WERI-Rb-1 (cell line): ENCODE measurements at regions not wholly inside any gene's neighbourhood (a gene's known extent, or its start where the extent isn't known, plus 50 kb on each side); places are given as distances from the start of the nearest gene placed in this dataset.

Experiments
- DNase-seq: peaks from one replicate; pipeline ENCODE4 v3.0.0-alpha.2; 2020
- H3K27ac ChIP-seq: fragments of 250-450 bp; sonication (Bioruptor Pico); 2 replicates; pipeline ENCODE4 v1.5.1; 2020; ENCODE audit warnings: mild to moderate bottlenecking, moderate library complexity
- H3K27me3 ChIP-seq: fragments of 250-450 bp; sonication (Bioruptor Pico); 2 replicates; pipeline ENCODE4 v1.5.1; 2021; ENCODE audit warnings: mild to moderate bottlenecking, low read depth, moderate library complexity; ENCODE audit not compliant: insufficient read depth, severe bottlenecking
- H3K36me3 ChIP-seq: fragments of 250-450 bp; sonication (Bioruptor Pico); 2 replicates; pipeline ENCODE4 v1.5.1; 2020; ENCODE audit warnings: mild to moderate bottlenecking, moderate library complexity
- H3K4me3 ChIP-seq: 2 replicates; pipeline ENCODE4 v1.5.1; 2011; ENCODE audit warnings: low read depth, mild to moderate bottlenecking, control low read depth, low read length
- H3K9me3 ChIP-seq: fragments of 250-450 bp; sonication (Bioruptor Pico); 2 replicates; pipeline ENCODE4 v1.5.1; 2021; ENCODE audit warnings: mild to moderate bottlenecking, moderate library complexity; ENCODE audit not compliant: severe bottlenecking
- TF ChIP-seq, protein P1 (sequence below): IDR thresholded peaks from 2 replicates; pipeline ENCODE4 v1.5.1; 2011; ENCODE audit warnings: low read depth, mild to moderate bottlenecking, control low read depth, inconsistent platforms, low read length

DNA sequence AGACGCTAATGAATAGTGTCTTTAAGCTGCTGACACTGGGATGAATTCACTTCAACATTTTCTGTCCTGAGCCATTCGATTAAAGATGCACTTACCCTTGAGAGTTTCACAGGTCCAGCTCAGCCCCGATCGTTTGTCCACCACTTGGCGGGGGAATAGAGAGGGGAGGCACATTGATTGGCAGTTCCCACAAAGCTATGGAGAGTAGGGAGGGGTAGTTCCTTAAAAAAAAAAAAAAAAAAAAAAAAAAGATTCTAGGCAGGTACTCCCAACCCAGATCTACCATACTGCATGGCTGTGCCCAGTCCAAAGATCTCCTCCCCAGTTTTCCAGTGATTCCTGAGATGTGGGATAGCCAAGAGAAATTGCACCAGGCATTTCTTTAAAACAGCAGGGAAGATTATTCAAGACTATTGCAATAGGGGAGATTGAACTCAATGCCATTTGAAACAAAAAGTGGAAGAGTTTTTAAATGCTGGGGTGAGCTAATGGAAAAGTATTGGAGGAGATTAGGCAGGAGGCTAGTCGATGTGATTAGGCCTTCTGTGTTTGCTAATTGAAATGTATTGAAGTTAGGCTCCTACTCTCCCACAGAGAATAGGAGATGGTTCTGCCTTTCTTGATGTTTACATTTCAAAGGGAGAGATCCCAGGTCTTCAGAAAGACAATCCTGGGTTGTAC, 2217.4 kb upstream of the WWC1 start:
- Histone ChIP-seq H3K9me3 (no peaks in the 10 kb centered on the region), H3K4me3 (no peak overlapping the region), H3K36me3 (no peaks in the 10 kb centered on the region), H3K27me3 (no peaks in the 10 kb centered on the region), H3K27ac (no peak overlapping the region)
- DNase-seq: no peak
- TF ChIP-seq, protein P1, sequence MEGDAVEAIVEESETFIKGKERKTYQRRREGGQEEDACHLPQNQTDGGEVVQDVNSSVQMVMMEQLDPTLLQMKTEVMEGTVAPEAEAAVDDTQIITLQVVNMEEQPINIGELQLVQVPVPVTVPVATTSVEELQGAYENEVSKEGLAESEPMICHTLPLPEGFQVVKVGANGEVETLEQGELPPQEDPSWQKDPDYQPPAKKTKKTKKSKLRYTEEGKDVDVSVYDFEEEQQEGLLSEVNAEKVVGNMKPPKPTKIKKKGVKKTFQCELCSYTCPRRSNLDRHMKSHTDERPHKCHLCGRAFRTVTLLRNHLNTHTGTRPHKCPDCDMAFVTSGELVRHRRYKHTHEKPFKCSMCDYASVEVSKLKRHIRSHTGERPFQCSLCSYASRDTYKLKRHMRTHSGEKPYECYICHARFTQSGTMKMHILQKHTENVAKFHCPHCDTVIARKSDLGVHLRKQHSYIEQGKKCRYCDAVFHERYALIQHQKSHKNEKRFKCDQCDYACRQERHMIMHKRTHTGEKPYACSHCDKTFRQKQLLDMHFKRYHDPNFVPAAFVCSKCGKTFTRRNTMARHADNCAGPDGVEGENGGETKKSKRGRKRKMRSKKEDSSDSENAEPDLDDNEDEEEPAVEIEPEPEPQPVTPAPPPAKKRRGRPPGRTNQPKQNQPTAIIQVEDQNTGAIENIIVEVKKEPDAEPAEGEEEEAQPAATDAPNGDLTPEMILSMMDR: no peak

DNA sequence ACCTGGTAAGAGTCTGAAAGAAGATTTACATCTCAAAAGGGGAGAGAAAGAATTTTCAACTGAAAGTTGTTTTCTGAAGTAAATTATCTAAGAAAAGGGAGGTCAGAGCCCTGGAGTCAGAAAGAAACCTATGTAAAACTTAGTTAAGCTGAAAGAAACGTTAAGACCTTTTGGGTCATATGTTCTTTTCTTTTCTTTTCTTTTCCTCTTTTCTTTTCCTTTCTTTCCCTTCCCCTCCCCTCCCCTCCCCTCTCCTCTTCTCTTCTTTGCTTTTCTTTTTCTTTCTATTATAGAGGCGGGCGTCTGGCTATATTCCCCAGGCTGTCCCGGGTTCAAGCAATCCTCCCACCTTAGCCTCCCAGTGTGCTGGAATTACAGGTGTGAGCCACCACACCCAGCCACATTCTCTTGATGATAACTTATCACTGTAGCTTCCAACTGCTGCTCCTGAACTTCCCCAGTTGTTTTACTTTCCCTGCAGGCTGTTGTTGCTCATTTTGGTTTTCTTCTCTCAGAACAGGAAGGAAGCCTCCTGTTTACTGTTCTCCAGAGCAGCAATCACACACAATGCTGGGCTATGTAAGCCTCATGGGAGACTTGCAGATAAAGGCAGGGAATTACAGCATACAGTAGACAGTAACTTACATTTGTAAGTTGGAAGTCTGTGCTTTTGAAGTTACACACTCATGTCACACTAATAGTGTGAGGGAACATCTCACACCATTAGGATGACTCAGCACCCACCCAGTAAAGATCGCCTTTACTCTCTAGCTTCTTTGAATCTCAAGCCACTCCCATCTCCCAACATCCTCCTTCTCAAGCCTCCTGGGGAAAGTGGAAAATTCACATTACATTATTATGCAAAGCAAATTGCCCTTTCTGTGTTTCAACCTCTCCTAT, 2216.6 kb upstream of the WWC1 start:
- no peak overlapping the region for H3K4me3 ChIP-seq
- H3K27me3 ChIP-seq: no peaks in the 10 kb centered on the region
- TF ChIP-seq, protein P1: no peak
- H3K36me3 ChIP-seq: no peaks in the 10 kb centered on the region
- no peaks in the 10 kb centered on the region for H3K9me3 ChIP-seq
- no peak for DNase-seq
- no peak overlapping the region for H3K27ac ChIP-seq

DNA sequence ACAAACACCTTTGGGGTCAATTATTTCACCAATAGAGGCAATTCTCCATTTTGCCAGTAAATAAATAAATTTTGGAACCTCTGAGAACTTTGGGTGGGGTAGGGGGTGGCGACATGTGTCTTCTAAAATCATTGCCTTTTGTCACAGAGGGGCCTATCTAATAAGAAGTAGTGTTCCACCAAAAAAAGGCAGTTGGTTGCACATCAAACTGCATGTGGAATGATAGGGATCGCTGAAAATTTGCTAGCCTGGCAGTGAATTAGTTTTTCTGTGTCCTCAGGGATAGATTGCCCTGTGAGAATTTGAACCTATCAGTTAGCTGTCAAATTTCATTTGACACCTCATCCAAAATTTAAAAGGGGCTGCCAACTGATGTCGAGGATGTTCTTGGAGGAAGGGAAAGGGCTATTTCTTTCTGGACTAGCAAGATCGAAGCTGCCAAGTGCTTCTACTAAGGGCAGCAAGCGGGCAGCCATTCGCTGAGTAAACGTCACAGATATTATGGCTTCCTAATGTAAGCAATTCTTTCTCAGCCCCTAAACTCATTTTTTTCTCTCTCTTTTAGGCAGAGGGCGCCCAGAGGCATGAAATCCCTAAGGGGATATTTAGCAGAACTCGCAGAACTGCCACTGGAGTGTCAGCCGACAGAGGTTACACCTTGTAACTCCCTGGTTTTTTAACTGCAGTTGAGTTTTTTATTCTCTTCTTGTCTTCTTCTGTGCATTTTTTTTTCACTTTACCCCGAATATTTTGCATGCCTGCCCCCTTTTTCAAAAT, 2208.1 kb upstream of the WWC1 start:
- Histone ChIP-seq H3K27ac (no peak overlapping the region), H3K4me3 (no peak overlapping the region), H3K27me3 (no peaks in the 10 kb centered on the region), H3K9me3 (no peaks in the 10 kb centered on the region), H3K36me3 (no peaks in the 10 kb centered on the region)
- TF ChIP-seq, protein P1: no peak
- DNase-seq: no peak

DNA sequence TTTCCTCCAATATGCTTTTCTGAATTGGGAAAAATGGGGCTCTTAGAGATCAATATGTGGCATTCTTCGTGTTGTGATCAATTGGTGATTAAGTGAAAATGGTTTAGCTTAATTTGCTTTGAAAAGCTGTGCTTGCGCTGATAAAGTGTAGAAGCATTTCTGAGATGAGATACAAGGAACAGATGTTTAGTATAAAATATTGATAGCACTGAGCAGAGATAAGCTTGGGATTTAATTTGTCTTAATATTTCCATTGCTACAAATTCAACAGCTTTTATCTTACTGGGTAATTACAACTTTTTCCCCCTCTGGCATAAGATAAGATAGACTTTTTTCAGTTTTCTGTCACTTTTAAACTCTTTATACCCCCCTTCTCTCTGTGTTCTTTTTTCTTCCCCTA, 2204.9 kb upstream of the WWC1 start:
- no peaks in the 10 kb centered on the region for H3K9me3 ChIP-seq
- no peak for DNase-seq
- H3K27me3 ChIP-seq: no peaks in the 10 kb centered on the region
- no peaks in the 10 kb centered on the region for H3K36me3 ChIP-seq
- H3K27ac ChIP-seq: no peak overlapping the region
- TF ChIP-seq, protein P1: no peak
- no peak overlapping the region for H3K4me3 ChIP-seq

DNA sequence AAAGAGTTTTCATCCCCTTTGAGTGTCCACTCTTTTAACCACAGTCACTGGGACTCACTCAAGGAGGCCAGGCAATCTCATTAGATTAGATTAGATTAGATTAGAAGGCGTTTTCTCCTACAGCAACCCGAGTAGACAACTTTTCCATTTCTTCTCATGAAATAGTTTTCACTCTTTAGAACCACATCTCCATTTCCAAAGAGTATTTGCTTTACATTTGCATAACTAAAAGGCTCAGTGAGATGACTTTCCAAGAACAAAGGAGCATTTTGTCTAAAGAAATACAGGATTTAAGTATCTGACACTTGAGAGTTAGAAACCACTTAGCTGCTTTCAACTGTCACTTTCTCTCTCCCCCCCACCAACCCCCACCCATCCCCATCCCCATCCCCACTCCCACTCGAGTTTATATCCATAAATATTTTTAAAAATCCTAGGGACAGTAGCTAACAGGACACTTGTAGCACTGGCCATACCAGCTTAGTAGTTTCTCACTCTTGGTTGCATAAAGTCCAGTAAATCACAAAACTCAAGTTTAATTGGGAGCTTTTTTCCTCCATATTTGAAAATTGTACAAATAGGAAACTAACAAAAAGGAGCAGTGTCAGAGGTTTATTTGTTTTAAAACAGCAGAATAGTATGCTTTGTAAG, 2202.9 kb upstream of the WWC1 start:
- no peak for DNase-seq
- TF ChIP-seq, protein P1: no peak
- Histone ChIP-seq H3K4me3 (no peak overlapping the region), H3K36me3 (no peaks in the 10 kb centered on the region), H3K9me3 (no peaks in the 10 kb centered on the region), H3K27ac (no peak overlapping the region), H3K27me3 (no peaks in the 10 kb centered on the region)
